Right lobe of liver (tissue), 6 donors: ENCODE measurements at regions not wholly inside any gene's neighbourhood (a gene's known extent, or its start where the extent isn't known, plus 50 kb on each side); places are given as distances from the start of the nearest gene placed in this dataset.

ENCODE experiments used
- ATAC-seq, 4 donors: fragments of 200-7000 bp; cut with Tn5 transposase; one replicate each; pipeline ENCODE4 v1.9.1; 2020; ENCODE audit warnings: mild to moderate bottlenecking in 4 of 4, moderate library complexity in 4 of 4
- DNase-seq, 3 donors: peaks; one replicate each; pipeline ENCODE4 v3.0.0-alpha.2; 2020
- H3K27ac ChIP-seq, 3 donors: fragments of 200-600 bp; one replicate each; pipeline ENCODE4 v1.8.0; 2022
- H3K27me3 ChIP-seq, 2 donors: fragments of 200-600 bp; one replicate each; pipeline ENCODE4 v1.8.0; 2022
- H3K36me3 ChIP-seq, 4 donors: fragments of 200-600 bp; sonication (generic) in 1 of 4; one replicate each; pipeline versions ENCODE4 v1.5.1 to v1.8.0; 2017 to 2022; ENCODE audit warnings: control low read depth in 1 of 4
- H3K4me1 ChIP-seq, 4 donors: fragments of 200-600 bp; sonication (generic) in 1 of 4; one replicate each; pipeline versions ENCODE4 v1.5.1 to v1.8.0; 2017 to 2022; ENCODE audit warnings: control low read depth in 1 of 4
- H3K4me3 ChIP-seq, 3 donors: fragments of 200-600 bp; one replicate each; pipeline ENCODE4 v1.8.0; 2022
- H3K9me3 ChIP-seq, 4 donors: fragments of 200-600 bp; sonication (generic) in 1 of 4; one replicate each; pipeline versions ENCODE4 v1.5.1 to v1.8.0; 2017 to 2022; ENCODE audit warnings: control low read depth in 1 of 4
- POLR2A ChIP-seq: fragments of 450-650 bp; IDR thresholded peaks from one replicate; pipeline ENCODE4 v1.6.1; 2017; ENCODE audit warnings: antibody characterized with exemption, mild to moderate bottlenecking
- WGBS: methylation state at CpG from one replicate; pipeline ENCODE4 v1.1.6; 2018; ENCODE audit warnings: low coverage, low lambda C conversion rate; ENCODE audit not compliant: insufficient coverage; ENCODE audit errors: missing lambda C conversion rate; 5-methylcytosine and 5-hydroxymethylcytosine counted together
- intact Hi-C, 2 donors: fragments of 100-400 bp; cut with DNase I; formaldehyde crosslinking; loops; one replicate each; pipeline versions ENCODE4 v1.11.2 to v1.14.1; 2022
- TF ChIP-seq, protein P1 (sequence below), 4 donors: fragments of 200-600 bp in 3 of 4; fragments of 450-650 bp in 1 of 4; IDR thresholded peaks; one replicate each; pipeline versions ENCODE4 v1.5.1 to v1.8.0; 2016 to 2022; ENCODE audit warnings: antibody characterized with exemption in 4 of 4, mild to moderate bottlenecking in 2 of 4
- donor health status: DM: no; HTN: yes; CAD: no.
- donor health status: DM: no; HTN: no; CAD: no.
- donor health status: DM: no; HTN: no; CAD: no.
- donor health status: DM: no; HTN: yes; CAD: no.
- donor health status: DM: no; HTN: yes; CAD: no.

DNA sequence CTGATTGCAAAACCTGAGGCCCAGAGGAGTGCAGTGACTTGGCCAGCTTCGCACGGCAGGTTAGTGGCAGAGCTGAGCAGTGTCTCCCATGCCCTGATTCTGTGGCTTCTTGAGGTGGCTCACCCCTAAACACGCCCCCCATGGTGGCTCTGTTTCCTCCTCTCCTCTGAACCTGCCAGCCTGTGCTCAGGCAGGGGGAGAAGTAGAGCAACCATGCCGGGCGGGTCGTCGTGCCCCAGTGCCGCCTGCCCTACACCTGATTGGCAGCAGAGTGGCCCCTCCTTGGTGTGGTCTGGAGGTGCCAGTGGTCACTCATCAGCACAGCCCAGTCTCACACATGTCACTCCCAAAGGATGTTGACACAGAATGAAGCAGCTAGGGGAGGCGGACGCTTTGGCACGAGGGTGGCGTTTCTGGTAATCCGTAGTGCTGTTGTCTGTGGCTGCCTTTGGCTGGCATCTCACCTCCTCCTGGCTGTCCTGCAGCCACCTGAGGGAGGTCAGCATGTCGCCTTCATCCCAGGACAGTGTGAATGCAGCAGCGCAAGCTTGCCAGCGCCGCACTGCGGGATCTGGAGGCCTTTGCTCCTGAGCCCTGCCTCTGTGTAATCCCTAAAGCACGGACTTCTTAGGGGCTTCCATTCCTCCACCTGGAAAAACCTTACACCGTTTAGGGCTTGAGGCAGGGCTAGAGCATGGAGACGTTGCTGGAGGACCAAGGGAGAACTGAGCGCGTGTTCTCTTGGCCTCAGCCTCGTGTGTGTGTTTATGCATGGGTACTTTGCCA is 294.7 kb downstream of the SEC14L1 start:
- H3K36me3 ChIP-seq, result no peaks in the 10 kb centered on the region
- H3K27ac ChIP-seq, result no peak overlapping the region
- no peaks in the 10 kb centered on the region for H3K27me3 ChIP-seq
- peak in 1 of 4 donors; percentile 3 for ATAC-seq
- TF ChIP-seq, protein P1, sequence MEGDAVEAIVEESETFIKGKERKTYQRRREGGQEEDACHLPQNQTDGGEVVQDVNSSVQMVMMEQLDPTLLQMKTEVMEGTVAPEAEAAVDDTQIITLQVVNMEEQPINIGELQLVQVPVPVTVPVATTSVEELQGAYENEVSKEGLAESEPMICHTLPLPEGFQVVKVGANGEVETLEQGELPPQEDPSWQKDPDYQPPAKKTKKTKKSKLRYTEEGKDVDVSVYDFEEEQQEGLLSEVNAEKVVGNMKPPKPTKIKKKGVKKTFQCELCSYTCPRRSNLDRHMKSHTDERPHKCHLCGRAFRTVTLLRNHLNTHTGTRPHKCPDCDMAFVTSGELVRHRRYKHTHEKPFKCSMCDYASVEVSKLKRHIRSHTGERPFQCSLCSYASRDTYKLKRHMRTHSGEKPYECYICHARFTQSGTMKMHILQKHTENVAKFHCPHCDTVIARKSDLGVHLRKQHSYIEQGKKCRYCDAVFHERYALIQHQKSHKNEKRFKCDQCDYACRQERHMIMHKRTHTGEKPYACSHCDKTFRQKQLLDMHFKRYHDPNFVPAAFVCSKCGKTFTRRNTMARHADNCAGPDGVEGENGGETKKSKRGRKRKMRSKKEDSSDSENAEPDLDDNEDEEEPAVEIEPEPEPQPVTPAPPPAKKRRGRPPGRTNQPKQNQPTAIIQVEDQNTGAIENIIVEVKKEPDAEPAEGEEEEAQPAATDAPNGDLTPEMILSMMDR (IDR thresholded peaks at IDR 0.05), result no peak
- no peak for TF ChIP-seq POLR2A
- 45% methylated on average over 3 of the region's 24 CpGs for WGBS
- H3K4me3 ChIP-seq, result no peak overlapping the region
- intact Hi-C loops, result loop anchor here in 1 of 2 donors (5.0 kb wide), 1 partner anchor 57 kb away; no protein-coding TSS in a partner anchor
- no peak for DNase-seq
- peaks cover 0 to 40% (median 6%) of the 10 kb centered on the region in 4 donors for H3K4me1 ChIP-seq
- H3K9me3 ChIP-seq, result no peaks in the 10 kb centered on the region

DNA sequence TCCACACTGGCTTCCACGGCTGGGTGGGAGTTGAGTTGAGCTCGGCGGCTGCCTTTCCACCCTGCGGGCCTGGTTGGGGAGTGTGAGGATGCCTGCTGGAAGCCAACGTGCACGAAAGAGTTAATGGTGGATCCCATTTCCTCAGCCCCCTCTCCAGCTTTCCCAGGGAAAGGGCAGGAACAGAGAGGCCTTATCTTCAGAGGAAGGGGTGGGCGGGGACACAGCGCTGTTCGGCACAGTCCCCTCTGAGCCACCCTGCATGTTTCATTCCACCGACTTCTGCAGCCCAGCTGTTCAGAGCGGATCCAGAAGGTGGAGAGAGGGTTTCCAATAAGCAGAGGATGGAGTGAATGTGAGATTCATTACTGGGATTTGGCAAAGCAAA is 295.3 kb downstream of the SEC14L1 start:
- intact Hi-C loops, result loop anchor here in 1 of 2 donors (5.0 kb wide), 1 partner anchor 56 kb away; no protein-coding TSS in a partner anchor

DNA sequence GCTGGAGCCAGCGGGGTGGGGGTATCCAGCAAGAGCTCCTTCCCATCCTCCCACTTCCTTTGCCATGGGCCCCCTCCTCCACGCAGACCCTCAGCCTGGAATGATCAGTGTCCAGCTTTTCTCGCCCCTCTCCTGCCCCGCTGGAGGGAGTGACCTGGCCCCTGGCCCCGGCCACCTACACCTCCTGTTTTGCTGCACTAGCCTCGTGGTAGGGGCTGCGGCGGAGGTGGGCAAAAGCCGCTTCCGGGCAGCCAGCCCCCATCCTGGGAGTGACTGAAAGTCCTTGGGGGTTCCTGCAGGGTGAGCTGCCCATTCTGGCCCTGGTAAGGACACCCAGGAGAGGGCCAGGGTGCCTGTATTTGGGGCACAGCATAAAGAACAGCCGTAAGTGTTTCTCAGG is 295.7 kb downstream of the SEC14L1 start:
- Histone ChIP-seq H3K9me3 (no peaks in the 10 kb centered on the region), H3K4me1 (peaks cover 0 to 36% (median 5%) of the 10 kb centered on the region in 4 donors), H3K27ac (no peak overlapping the region), H3K4me3 (no peak overlapping the region), H3K27me3 (no peaks in the 10 kb centered on the region), H3K36me3 (no peaks in the 10 kb centered on the region)
- no peak for ATAC-seq
- 41% methylated on average over 5 of the region's 11 CpGs for WGBS
- intact Hi-C loops, result loop anchor here in 1 of 2 donors (5.0 kb wide), 1 partner anchor 56 kb away; no protein-coding TSS in a partner anchor
- DNase-seq, result no peak
- no peak for TF ChIP-seq POLR2A
- TF ChIP-seq, protein P1 (IDR thresholded peaks at IDR 0.05), result no peak

More for the DNA sequence above, 295.3 kb downstream of the SEC14L1 start:
- DNase-seq (no peak), ATAC-seq (peak; percentile 47 to 59 (median 52))
- no peaks in the 10 kb centered on the region for H3K27me3 ChIP-seq
- WGBS, result 74% methylated on average over 5 of the region's 11 CpGs
- H3K36me3 ChIP-seq, result no peaks in the 10 kb centered on the region
- no peak overlapping the region for H3K4me3 ChIP-seq
- peaks cover 0 to 36% (median 5%) of the 10 kb centered on the region in 4 donors for H3K4me1 ChIP-seq
- H3K9me3 ChIP-seq, result no peaks in the 10 kb centered on the region
- no peak for TF ChIP-seq POLR2A
- TF ChIP-seq, protein P1 (IDR thresholded peaks at IDR 0.05), result no peak
- no peak overlapping the region for H3K27ac ChIP-seq

DNA sequence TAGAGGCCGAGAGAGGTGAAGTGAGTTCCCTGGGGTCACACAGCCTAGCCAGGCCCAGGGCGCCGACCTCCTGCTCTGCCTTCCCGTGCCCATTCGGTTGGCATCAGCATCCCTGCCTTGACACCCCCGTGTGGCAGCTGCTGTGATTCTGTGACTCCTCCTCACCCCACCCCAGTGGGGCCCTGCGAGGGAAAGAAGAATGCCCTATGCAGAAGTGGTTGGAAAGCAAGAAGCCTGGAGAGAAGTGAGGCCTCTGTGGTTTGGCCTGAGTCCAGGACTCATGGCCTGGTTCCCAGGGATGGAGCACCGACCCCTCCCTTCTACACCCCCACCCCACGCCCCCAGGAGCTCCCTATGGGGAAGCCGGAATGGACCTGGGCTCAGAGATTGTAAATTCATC is 296.2 kb downstream of the SEC14L1 start:
- Histone ChIP-seq H3K9me3 (no peaks in the 10 kb centered on the region), H3K36me3 (no peaks in the 10 kb centered on the region), H3K4me3 (no peak overlapping the region), H3K27ac (no peak overlapping the region), H3K4me1 (peaks cover 0 to 36% (median 5%) of the 10 kb centered on the region in 4 donors), H3K27me3 (no peaks in the 10 kb centered on the region)
- intact Hi-C loops, result loop anchor here in 1 of 2 donors (5.0 kb wide), 1 partner anchor 55 kb away; no protein-coding TSS in a partner anchor
- peak; percentile 1 to 21 (median 12) for ATAC-seq
- no peak for TF ChIP-seq POLR2A
- TF ChIP-seq, protein P1 (IDR thresholded peaks at IDR 0.05), result no peak
- WGBS, result 30% methylated on average over 2 of the region's 10 CpGs
- DNase-seq, result peak in 1 of 3 donors; percentile 50
